Muscle of leg (tissue), 3 donors: ENCODE measurements at regions not wholly inside any gene's neighbourhood (a gene's known extent, or its start where the extent isn't known, plus 50 kb on each side); places are given as distances from the start of the nearest gene placed in this dataset.

Source experiments
- DNase-seq: peaks from one replicate; pipeline ENCODE4 v3.0.0; 2013
- H3K27ac ChIP-seq: one replicate; pipeline ENCODE4 v1.5.1; 2013; ENCODE audit warnings: mild to moderate bottlenecking, low read length, control low read depth
- H3K27me3 ChIP-seq: one replicate; pipeline ENCODE4 v1.6.1; 2013; ENCODE audit warnings: low read length; ENCODE audit not compliant: control insufficient read depth, insufficient read depth
- H3K36me3 ChIP-seq: one replicate; pipeline ENCODE4 v1.6.1; 2013; ENCODE audit warnings: low read length; ENCODE audit not compliant: control insufficient read depth, insufficient read depth
- H3K4me1 ChIP-seq: one replicate; pipeline ENCODE4 v1.6.1; 2013; ENCODE audit warnings: low read length; ENCODE audit not compliant: control insufficient read depth, insufficient read depth
- H3K4me3 ChIP-seq: one replicate; pipeline ENCODE4 v1.5.1; 2013; ENCODE audit warnings: low read length, control low read depth
- H3K9me3 ChIP-seq: replicated peaks from 2 replicates; pipeline ENCODE4 v1.6.1; 2013; ENCODE audit warnings: low read depth, low read length; ENCODE audit not compliant: control insufficient read depth
- WGBS: methylation state at CpG from one replicate; pipeline ENCODE4 v1.1.5; 2013; ENCODE audit warnings: missing lambda C conversion rate; ENCODE audit not compliant: insufficient coverage; 5-methylcytosine and 5-hydroxymethylcytosine counted together

DNA sequence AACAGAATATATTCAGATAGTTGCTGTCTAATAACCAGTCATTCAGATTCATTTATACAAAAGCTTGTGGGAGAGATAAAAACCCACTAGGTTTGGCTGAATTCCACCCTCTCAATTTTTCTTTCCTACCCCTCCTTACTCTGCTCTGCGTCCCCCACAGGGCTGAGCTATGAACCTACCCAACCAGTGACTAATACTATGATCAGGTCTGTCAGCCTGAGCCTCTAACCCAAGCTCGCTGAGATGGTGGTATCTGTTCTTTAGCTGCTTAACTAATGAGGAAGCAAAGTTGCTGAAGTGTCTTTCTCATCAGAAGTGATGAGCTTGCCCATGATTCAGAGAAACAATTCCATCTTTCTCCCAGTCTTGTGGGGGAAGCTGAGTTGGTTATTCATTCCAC is 248.7 kb upstream of the GPR26 start:
- Histone ChIP-seq H3K4me1 (no peaks in the 10 kb centered on the region), H3K27ac (no peak overlapping the region), H3K4me3 (no peak overlapping the region), H3K27me3 (peaks cover 5% of the 10 kb centered on the region), H3K36me3 (no peaks in the 10 kb centered on the region), H3K9me3 (no peaks in the 10 kb centered on the region)
- no peak for DNase-seq
- WGBS = no CpG with 5 or more reads among the region's 2 CpGs

- no peak overlapping the region for H3K27ac ChIP-seq
- whole genome bisulfite sequencing = 80% methylated on average over 1 of the region's 2 CpGs
- no peaks in the 10 kb centered on the region for H3K9me3 ChIP-seq
- no peak for DNase-seq
- peaks cover 10% of the 10 kb centered on the region for H3K27me3 ChIP-seq
- no peak overlapping the region for H3K4me3 ChIP-seq
- H3K4me1 ChIP-seq = no peaks in the 10 kb centered on the region
- H3K36me3 ChIP-seq = no peaks in the 10 kb centered on the region
Measured at GRCh38 chr10:123421461-123421860, 244.7 kb upstream of the GPR26 start.

DNA sequence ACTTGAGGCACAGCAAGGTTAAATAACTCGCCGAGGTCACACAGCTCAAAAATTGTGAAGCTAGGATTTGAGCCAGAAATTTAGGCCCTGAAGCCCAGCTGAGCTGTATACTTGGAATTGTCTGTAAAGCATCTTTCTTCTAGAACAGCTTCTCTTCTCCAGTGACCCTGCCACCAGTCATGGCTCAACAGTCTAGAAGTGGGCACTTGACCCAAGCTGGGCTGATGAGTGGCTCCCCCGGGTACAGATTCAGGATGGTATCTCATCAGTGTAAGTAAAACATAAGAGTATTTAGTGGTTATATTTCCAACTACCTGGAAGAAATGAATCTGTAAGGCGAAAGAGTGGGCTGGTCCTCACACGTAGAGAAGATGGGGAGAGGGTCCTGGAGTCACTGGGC is 243.9 kb upstream of the GPR26 start:
- H3K4me1 ChIP-seq = no peaks in the 10 kb centered on the region
- no peak overlapping the region for H3K4me3 ChIP-seq
- H3K9me3 ChIP-seq = no peaks in the 10 kb centered on the region
- H3K36me3 ChIP-seq = no peaks in the 10 kb centered on the region
- H3K27ac ChIP-seq = no peak overlapping the region
- H3K27me3 ChIP-seq = peaks cover 18% of the 10 kb centered on the region
- no peak for DNase-seq
- 100% methylated on average over 1 of the region's 5 CpGs for WGBS

DNA sequence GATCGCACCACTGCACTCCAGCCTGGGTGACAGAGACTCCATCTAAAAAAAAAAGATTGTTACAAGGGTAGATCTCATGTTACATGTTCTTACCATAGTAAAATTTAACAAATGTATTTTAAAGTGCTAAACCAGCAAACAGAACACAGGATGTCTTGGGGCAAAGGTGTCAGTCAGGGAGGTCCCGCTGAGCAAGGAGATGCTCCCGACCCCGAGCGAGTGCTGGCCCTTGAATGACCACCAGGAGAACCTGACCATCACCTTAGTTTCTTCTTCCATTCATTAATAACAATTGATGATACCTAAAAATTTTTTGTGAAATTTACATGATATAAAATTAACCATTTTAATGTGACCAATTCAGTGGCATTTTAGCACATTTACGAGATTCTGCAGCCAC is 241.6 kb upstream of the GPR26 start:
- WGBS = no CpG with 5 or more reads among the region's 6 CpGs
- Histone ChIP-seq H3K4me1 (no peaks in the 10 kb centered on the region), H3K9me3 (no peaks in the 10 kb centered on the region), H3K4me3 (no peak overlapping the region), H3K36me3 (no peaks in the 10 kb centered on the region), H3K27me3 (peaks cover 31% of the 10 kb centered on the region), H3K27ac (no peak overlapping the region)
- no peak for DNase-seq

- Histone ChIP-seq H3K36me3 (no peaks in the 10 kb centered on the region), H3K27me3 (peaks cover 39% of the 10 kb centered on the region), H3K4me1 (no peaks in the 10 kb centered on the region), H3K4me3 (no peak overlapping the region), H3K9me3 (no peaks in the 10 kb centered on the region), H3K27ac (no peak overlapping the region)
- WGBS = no CpG with 5 or more reads among the region's 6 CpGs
- no peak for DNase-seq
Measured at GRCh38 chr10:123425680-123426079, 240.5 kb upstream of the GPR26 start.

DNA sequence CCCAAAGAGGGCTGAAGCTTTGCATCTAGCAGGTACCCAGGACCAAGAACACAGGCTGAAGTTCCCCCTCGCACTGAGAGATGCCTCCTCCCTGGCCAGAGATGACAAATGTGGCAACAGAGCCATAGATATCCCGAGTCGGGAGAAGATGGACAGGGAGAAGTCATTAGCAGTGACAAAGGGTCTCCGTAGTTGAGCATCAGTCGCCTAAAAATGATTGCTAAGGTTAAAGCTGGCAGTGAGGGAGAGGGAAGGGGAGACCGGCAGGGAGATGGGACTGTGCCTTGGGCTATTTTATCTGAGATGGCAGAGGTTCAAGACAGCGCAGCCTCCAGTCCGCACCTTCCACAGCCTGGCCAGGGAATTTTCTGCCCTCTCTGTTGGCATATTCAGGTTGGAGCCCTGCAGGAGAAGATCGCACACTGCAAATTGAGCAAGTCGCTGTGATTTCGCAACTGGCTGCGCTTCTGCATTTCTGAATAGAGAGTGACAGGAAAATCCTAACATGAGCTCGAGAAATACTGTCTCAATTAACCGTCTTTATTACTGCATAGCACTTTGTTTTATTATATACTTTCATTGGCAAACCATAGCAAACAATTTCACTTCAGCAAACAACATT is 238.9 kb upstream of the GPR26 start:
- H3K36me3 ChIP-seq = no peaks in the 10 kb centered on the region
- peak; percentile 19 for DNase-seq
- no peak overlapping the region for H3K4me3 ChIP-seq
- no peak overlapping the region for H3K27ac ChIP-seq
- no peaks in the 10 kb centered on the region for H3K9me3 ChIP-seq
- 74% methylated on average over 11 of the region's 14 CpGs for WGBS
- peaks cover 42% of the 10 kb centered on the region for H3K27me3 ChIP-seq
- no peaks in the 10 kb centered on the region for H3K4me1 ChIP-seq

- Histone ChIP-seq H3K36me3 (no peaks in the 10 kb centered on the region), H3K4me3 (no peak overlapping the region), H3K9me3 (no peaks in the 10 kb centered on the region), H3K4me1 (no peaks in the 10 kb centered on the region), H3K27ac (no peak overlapping the region), H3K27me3 (peaks cover 42% of the 10 kb centered on the region)
- WGBS = 24% methylated on average over 8 of the region's 11 CpGs
- no peak for DNase-seq
Measured at GRCh38 chr10:123428391-123428790, 237.8 kb upstream of the GPR26 start.

DNA sequence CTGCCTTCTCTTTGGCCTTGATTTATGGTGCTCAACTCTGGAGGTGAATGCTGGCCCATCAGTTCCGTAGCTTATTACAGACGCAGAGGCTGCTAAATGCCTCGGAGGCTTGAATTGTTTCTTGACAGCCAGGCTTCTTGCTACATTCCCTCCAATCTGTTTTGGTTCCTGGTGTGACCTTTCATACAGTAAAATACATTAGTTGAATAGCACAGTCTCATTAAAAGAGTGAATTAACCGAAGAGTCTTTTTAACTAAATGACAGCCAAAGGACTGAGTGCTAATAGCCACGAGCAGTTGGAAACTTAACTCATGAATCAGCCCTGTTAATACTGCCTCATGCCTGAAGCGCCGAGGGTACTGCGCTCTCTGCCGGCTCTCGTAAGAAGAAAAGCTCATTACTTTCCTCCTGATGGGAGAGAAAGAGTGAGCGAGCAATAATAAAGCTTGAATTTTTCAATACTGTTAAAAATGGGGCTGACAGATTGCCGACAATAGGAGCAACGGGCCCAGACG is 236.4 kb upstream of the GPR26 start:
- no peak overlapping the region for H3K4me3 ChIP-seq
- H3K36me3 ChIP-seq = no peaks in the 10 kb centered on the region
- H3K4me1 ChIP-seq = no peaks in the 10 kb centered on the region
- H3K27ac ChIP-seq = no peak overlapping the region
- DNase-seq = peak; percentile 26
- WGBS = 27% methylated on average over 2 of the region's 14 CpGs
- peaks cover 42% of the 10 kb centered on the region for H3K27me3 ChIP-seq
- H3K9me3 ChIP-seq = no peaks in the 10 kb centered on the region

DNA sequence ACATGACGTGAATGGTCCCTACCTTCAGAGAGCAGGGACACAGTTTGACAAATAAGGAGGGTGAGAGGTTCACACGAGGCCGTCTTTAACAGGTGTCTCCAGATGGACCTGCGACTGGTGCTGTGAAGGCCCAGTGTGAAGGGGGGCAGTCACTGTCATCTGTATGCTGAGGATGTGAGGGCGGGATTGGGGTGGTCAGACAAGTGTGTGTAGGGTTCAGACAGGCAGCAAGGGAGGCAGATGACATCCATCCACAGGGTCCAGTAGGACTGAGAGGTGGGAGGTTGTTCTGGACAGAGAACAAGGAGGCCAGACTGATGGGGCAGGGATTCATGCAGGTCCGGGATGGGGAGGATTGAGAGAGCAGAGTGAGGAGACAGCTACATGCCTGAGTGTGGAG is 232.6 kb upstream of the GPR26 start:
- Histone ChIP-seq H3K9me3 (no peaks in the 10 kb centered on the region), H3K4me1 (no peaks in the 10 kb centered on the region), H3K27me3 (peaks cover 24% of the 10 kb centered on the region), H3K36me3 (no peaks in the 10 kb centered on the region), H3K4me3 (no peak overlapping the region), H3K27ac (no peak overlapping the region)
- DNase-seq = no peak
- WGBS = 84% methylated on average over 5 of the region's 6 CpGs

DNA sequence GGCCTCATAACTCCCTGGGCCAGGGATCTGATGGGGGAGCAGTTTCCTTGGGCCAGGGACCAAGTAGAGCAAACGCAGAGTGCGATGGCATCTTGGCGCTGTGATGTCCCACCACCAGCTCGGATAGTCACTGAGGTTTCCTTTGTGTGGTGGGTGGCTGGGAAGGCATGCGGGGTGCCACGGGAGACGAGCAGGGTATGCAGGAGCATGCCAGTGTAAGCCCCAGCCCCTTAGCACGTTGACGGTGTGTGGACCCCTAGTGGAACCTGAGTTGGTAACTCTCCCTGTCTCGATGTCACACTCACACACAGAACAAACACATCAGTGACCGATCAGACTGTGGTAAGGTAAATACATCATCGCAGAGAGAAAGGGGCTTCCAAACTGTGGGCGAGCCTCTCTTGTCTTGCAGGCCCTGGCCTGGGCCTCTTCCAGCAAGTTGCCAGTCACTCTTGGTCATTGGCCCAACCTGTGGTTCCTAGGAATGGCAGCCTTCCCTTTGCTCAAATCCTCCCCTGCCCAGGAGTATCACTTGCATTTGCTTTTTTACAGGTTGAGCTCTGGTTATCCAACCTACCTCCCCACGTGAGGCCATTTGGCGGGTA is 231.6 kb upstream of the GPR26 start:
- Histone ChIP-seq H3K4me1 (no peaks in the 10 kb centered on the region), H3K36me3 (no peaks in the 10 kb centered on the region), H3K4me3 (no peak overlapping the region), H3K27ac (no peak overlapping the region), H3K9me3 (no peaks in the 10 kb centered on the region), H3K27me3 (peaks cover 17% of the 10 kb centered on the region)
- DNase-seq = no peak
- WGBS = 90% methylated on average over 6 of the region's 15 CpGs
